H1 (cell line): ENCODE measurements at regions not wholly inside any gene's neighbourhood (a gene's known extent, or its start where the extent isn't known, plus 50 kb on each side); places are given as distances from the start of the nearest gene placed in this dataset.

Experiments
- CEBPB ChIP-seq: IDR thresholded peaks from 2 replicates; pipeline ENCODE4 v1.6.1; 2012; ENCODE audit warnings: low read depth, low read length
- CREB1 ChIP-seq: IDR thresholded peaks from 2 replicates; pipeline ENCODE4 v1.6.1; 2012; ENCODE audit warnings: inconsistent platforms
- POLR2AphosphoS5 ChIP-seq: IDR thresholded peaks from 2 replicates; pipeline ENCODE4 v1.6.1; 2011; ENCODE audit warnings: low read depth, low read length
- SIN3A ChIP-seq, 2 experiments: IDR thresholded peaks in 1 of 2; conservative IDR thresholded peaks in 1 of 2; 2 replicates each; pipeline ENCODE4 v1.6.1; 2011 to 2012; ENCODE audit warnings: low read length in 2 of 2, improper control_type of control experiment in 1 of 2, low read depth in 1 of 2, mild to moderate bottlenecking in 1 of 2
- SP2 ChIP-seq: IDR thresholded peaks from 2 replicates; pipeline ENCODE4 v1.6.1; 2012; ENCODE audit warnings: mild to moderate bottlenecking, low read length, inconsistent platforms
- TEAD4 ChIP-seq: IDR thresholded peaks from 2 replicates; pipeline ENCODE4 v1.6.1; 2012; ENCODE audit warnings: low read depth, low read length, inconsistent platforms, mixed read lengths
- TF ChIP-seq, protein P1 (sequence below), 3 experiments: IDR thresholded peaks; 1 replicate in 2 of 3; 2 replicates in 1 of 3; pipeline versions ENCODE4 v1.5.1 to v1.6.1; 2011; ENCODE audit warnings: low read length in 3 of 3, mild to moderate bottlenecking in 3 of 3, inconsistent platforms in 2 of 3, low read depth in 1 of 3, moderate library complexity in 1 of 3; ENCODE audit not compliant: insufficient read depth in 1 of 3; ENCODE audit errors: control extremely low read depth in 1 of 3

DNA sequence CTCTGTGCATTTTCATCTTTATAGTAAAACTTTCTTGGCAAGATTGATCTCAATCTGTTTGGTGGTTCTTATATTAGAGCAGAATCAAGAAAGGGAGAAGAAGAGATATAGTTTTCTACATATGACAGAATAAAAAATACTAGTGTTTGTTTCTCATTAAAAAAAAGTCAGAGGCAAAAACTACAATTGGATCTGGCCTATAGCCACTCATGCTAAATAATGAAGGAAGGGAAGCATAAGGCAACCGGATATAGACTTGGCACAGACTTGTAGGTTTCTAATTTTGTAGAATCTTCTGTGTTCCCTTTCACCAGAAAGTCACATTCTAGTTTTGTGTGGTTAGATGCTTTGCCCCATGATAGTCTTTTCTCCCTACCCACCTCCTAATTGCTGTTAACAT, 306.2 kb downstream of the PIK3R1 start:
- TF ChIP-seq SP2 = no peak
- TF ChIP-seq SIN3A (conservative IDR thresholded peaks at IDR 0.05 in 1 of 2, IDR thresholded peaks at IDR 0.05 in 1 of 2; ENCODE audit: low read depth in 1 of 2, low read length in 2 of 2) = no peak
- no peak for TF ChIP-seq CEBPB
- no peak for TF ChIP-seq POLR2AphosphoS5
- no peak for TF ChIP-seq CREB1
- no peak for TF ChIP-seq TEAD4
- TF ChIP-seq, protein P1, sequence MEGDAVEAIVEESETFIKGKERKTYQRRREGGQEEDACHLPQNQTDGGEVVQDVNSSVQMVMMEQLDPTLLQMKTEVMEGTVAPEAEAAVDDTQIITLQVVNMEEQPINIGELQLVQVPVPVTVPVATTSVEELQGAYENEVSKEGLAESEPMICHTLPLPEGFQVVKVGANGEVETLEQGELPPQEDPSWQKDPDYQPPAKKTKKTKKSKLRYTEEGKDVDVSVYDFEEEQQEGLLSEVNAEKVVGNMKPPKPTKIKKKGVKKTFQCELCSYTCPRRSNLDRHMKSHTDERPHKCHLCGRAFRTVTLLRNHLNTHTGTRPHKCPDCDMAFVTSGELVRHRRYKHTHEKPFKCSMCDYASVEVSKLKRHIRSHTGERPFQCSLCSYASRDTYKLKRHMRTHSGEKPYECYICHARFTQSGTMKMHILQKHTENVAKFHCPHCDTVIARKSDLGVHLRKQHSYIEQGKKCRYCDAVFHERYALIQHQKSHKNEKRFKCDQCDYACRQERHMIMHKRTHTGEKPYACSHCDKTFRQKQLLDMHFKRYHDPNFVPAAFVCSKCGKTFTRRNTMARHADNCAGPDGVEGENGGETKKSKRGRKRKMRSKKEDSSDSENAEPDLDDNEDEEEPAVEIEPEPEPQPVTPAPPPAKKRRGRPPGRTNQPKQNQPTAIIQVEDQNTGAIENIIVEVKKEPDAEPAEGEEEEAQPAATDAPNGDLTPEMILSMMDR (IDR thresholded peaks at IDR 0.05; ENCODE audit: control extremely low read depth in 1 of 3, insufficient read depth in 1 of 3, low read depth in 1 of 3, low read length in 3 of 3) = no peak
